GM18508 (cell line): ENCODE measurements at regions not wholly inside any gene's neighbourhood (a gene's known extent, or its start where the extent isn't known, plus 50 kb on each side); places are given as distances from the start of the nearest gene placed in this dataset.

ENCODE experiments used
- ATAC-seq: cut with Tn5 transposase; IDR thresholded peaks from one replicate; pipeline ENCODE4 v1.9.1; 2021; ENCODE audit warnings: moderate number of reproducible peaks; ENCODE audit not compliant: insufficient read depth, unreplicated experiment

DNA sequence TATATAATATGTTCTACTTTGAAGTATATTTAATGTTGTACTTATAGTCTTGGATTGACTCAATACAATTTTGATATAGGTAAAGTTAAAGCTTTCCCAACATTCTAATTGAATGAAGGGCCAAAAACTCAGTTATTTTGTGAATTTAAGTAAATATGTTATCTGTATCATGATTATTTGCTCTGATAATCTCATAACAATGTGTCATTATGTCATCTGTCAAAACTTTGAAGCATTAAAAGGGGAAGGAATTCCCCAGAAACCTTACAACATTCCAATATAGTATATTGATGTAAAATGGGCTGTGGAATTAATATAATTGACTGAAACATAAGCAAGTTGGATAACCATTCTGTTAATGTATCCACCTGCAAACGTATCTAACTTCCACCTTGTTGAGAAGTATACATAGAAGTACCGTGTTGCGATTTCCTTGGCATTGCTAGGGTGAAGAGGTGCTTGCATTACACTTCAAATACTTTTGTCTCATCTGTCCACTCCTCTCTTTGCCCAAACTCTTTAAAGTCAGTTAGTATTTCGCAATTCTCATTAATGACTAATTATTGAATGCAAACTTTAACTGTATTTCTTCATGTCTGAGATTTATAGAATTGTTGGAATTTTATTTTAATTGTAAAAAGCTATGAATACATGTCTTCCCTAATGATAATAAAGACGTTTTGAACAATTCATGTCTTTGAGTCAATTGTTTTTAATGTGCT, 1982.1 kb upstream of the ADGRL3 start:
- no peak for ATAC-seq

DNA sequence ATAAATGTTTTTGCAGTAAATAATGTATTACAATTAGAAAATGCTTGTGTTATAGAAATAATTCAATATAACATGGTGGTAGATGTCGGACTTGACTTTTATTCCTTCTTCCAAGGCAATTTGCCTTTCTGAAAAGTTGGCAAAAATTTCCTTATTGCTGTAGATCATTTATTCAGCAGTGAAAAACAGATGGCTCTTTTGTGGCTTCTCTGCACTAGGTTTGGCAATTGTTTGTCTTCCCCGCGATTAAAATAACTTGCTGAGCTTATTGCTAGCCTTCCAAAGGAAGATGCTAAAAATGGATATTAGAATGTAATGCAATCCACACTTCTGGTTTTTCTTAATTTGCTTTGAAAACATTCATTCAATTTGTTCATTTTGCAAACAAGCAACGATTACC, 1977.9 kb upstream of the ADGRL3 start:
- ATAC-seq: no peak

DNA sequence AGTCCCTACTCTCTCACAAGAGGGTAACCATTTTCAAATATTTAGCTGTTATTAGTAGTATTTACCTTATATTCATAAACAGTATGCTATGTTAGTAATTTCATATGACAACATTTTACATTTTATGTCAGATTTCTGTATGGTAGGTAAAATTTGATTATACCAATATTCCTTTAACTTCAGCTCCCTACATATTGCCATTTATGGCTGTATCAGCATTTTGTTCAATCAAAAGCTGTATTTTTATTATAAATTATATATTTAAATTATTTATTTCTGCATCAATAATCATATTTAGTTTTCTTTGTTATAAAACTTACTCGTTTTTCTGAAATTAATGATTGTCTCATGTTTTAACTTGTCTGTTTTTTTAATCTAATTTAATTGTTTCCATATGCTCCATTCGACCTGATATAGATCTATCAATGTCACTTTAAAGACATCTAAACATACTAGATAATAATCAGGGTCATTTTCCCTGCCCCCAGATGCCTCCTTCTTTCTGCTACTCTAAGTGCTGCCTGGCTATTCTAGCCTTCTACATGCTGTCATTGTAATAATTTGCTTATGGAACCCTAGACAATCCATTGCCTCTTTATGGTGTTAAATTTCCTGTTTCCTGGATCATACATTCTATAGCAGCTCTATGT, 1976.7 kb upstream of the ADGRL3 start:
- no peak for ATAC-seq

DNA sequence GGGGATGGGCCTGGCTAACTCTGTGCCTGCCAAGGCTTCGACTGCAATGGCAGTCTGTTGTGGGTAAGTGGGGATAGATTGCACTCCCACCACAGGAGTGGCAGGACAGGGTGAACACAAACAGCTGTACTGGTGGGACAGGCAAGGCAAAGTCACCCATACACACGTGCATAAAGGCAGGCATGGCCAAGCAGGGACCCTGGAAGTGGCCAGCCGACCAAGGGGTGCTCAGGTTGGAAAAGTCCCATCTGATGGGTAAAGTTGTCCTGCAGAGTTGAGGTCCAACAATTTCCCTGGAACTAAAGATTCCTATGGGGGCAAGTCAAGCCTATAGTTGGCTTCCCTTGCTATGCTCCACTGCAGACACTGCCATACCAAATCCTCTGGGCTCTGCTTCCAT, 1961.9 kb upstream of the ADGRL3 start:
- no peak for ATAC-seq

DNA sequence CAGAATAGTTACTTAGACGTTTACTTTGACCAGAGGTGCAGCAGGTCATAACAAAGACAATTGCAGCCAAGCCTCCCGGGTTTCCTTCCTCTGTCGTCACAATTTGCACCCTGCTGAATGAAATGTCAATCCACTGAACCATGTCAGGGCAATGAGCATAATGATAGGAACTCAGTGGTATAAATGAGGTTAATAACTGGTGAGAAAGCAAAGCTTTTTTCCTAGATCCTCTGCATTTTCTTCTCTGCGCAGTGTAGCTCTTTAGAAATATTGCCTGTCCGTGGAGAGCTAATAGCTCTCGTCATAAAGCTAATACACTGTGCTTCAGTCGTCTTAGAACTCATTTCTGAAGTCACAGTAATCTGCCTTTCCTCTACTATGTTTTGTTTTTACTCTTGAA, 1960.1 kb upstream of the ADGRL3 start:
- no peak for ATAC-seq

DNA sequence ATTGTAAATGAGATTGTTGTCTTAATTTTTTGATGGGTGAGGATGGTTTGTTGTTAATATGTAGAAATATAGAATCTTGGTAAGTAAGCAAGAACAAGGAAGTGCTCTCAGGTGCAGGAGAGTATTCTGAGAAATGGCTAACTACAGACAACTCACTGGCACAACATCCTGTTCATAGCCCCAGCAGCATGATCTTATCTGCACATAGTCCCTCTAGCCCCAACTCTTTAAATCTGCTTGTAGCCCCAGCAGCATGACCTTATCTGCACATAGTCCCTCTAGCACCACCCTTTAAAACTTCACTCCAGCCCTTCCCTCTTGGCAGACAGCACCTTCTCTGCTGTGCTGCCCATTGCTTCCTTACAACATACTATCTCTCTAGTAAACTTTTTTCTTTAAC, 1957.1 kb upstream of the ADGRL3 start:
- ATAC-seq: no peak

DNA sequence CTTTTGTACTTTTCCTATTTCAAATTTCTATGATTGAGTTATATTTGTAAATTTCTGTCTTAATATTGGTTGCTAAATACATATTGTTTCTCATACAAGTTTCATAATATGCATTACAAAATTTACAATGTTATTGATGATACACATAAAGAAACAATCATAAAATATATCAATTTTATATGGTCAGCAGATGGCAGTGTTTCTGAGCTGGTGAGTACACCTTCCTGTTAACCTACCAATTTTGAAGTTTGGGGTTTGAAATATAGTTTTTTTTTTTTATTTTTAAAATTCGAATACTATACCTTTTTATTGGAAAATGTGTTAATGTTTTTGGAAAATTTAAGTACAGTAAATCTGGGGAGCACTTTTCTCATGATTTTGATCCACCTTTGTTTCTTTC, 1953.1 kb upstream of the ADGRL3 start:
- no peak for ATAC-seq

DNA sequence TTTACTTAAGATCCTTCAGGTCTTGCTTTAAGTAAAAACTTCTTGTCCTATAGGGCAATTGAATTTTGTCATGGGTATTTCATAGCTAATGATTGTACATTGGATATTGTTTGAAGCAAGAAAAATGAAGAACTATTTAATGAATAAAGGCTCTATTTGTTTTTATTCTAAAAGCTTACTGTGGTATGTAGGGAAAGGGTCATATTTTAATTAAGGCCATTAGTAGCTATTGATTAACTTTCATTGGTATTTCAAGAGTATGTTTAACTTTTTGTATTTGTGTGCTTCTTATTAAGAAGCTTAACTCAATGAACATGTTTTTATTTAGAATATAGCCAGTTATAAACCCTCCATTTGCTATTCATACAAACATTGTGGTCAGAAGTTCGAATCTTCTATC, 1951.8 kb upstream of the ADGRL3 start:
- no peak for ATAC-seq

DNA sequence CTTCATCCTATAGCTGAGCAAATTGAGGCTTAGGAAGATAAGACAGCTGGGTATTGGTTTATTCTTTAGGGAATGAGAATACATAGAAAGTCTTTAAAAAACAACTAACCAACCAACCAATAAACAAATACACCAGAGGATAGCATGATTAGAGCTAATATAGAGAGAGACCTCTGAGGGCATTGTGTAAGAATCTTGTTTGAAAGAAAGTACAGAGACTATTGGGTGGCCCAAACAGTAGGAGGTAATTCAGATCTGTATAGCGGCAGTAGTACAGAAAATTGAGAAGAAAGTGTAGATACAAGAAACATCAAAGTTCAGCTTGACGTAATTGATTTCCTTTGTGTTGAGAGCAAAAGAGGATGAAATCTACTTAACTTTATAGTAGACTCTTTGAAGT, 1951.0 kb upstream of the ADGRL3 start:
- ATAC-seq: no peak

DNA sequence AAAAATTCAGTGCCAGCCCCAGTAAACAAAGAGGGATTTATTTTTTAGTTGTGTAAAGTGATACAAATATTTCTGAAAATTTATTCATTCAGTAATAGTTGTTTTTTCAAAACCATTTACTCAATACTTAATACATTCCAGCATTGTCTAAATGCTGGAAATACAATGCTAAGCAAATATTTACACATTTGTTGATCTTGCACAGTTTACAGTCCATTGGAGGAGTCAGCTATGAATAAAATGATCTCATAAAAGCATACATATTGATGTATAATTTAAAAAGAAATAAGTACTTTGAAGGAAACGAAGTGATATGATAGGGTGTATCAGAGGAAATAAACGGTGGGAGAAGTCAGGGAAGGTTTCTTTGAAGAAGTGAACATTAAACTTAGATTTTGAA, 1942.1 kb upstream of the ADGRL3 start:
- no peak for ATAC-seq

DNA sequence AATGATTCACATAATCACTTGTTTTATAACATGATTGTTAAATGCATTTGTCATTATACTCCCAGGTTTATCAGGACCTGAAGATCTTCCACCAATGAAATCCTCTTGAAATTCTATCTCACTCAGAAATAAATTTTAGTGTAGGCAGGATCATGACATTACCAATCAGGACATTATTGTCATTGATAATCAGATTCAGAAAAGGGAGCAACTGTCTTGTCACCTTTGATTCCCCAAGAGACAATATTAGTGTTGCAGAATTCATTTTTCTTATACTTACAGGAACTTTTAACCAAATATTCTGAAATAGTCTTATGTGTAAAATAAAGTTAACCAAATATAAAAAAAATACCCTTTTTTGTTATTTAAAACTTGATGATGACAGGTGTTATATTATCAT, 1892.5 kb upstream of the ADGRL3 start:
- no peak for ATAC-seq

DNA sequence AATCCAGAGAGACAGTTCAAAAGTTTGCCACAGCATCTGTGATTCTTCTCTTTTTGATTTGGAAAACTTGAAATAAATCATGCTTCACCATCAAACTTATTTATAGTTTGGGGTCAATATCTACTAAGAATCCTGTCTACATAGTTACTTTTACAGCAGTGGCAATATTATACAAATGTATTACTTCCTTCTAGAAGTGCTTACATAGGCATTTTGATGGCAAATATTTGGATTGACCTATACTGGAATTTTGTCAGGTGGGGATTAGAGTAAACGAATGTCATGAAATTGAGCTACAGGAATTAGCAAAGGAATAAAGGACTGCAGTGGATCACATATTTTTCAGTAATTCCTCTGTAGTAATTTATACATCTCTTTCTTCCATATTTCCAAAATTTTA, 1885.5 kb upstream of the ADGRL3 start:
- no peak for ATAC-seq

DNA sequence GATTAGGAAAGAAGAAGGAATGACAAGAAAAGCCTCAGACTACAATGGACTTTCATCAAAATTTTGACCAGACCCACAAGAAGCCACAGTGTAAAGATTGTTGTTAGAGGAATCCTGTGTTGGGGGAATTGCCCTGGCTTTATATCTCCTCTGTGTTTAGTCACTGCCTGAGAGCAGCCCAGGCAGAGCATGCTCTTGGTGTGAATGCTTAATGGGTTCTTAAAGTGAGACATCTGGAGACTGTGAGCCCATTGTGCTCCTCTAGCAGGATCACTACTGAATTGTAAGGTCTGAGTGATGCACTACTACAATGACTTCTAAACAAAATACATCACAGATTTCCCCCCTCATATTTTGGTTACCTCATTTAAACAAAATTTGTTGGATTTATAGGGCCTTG, 1860.5 kb upstream of the ADGRL3 start:
- no peak for ATAC-seq

DNA sequence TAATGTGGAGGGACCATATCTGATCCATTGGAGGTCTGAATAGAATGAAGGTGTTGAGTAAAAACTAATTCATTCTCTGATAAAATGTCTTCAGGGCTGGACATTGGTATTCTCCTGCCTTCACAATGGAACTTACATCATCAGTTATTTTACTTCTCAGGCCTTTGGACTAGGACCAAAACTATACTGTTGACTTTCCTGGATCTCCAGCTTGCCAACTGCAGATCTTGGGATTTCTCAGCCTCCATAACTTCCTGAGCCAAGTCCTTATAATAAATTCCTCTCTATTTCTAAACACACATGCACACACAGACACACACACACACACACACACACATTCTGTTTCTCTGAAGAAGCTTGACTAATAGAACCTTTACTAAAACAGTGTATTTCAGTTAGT, 1858.6 kb upstream of the ADGRL3 start:
- no peak for ATAC-seq

DNA sequence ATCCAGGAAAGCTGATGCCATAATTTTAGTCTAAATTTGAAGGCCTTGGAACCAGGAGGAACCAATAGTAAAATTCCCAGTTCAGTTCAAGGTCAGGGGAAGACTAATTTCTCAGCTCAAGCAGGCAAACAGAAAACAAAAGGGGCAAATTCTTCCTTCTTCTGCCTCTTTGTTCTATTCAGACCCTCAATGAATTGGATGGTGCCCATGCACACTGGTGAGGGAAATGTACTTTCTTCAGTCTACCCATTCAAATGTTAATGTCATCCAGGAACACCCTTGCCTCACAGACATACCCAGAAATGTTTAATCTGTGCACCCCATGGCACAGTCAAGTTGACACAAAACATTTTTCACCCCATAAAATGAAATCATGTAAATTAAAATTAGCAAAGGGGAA, 1851.2 kb upstream of the ADGRL3 start:
- ATAC-seq: no peak

DNA sequence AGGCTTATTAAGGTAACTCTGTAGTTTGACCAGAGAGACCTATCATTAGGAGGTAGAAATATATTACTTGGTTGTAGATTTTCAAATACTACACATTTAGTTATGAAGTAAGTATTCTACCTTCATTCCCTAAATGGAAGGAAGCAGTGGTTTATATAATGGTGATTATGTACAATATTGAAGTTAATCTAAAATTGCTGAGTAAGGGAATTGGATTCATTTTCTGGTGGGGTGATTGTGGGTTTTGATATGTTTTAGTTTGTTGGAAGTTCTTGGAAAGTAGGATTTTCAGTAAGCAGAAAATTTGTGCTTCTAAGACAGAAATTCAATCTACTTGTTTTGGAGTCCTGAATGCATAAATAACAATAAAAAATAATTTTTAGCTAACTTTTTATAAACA, 1830.9 kb upstream of the ADGRL3 start:
- no peak for ATAC-seq

DNA sequence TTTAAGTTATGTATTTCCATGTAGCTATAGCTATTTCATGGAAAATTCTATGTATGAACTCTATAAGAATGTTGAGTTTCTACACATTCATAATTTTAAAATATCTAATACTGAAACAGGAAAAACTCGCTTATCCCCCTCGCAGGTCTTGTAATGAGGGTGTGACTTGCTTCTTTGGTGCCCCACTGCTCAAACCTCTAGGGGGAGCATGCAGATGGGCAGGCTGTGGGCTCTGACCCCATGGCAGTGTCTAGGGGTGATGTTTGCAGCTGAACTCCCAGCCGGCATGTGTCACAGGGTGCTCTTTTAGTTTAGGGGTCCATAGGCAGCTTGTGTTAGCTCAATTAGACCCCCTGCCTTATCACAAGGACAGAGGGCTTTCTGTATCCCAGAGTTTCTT, 1825.7 kb upstream of the ADGRL3 start:
- ATAC-seq: no peak

DNA sequence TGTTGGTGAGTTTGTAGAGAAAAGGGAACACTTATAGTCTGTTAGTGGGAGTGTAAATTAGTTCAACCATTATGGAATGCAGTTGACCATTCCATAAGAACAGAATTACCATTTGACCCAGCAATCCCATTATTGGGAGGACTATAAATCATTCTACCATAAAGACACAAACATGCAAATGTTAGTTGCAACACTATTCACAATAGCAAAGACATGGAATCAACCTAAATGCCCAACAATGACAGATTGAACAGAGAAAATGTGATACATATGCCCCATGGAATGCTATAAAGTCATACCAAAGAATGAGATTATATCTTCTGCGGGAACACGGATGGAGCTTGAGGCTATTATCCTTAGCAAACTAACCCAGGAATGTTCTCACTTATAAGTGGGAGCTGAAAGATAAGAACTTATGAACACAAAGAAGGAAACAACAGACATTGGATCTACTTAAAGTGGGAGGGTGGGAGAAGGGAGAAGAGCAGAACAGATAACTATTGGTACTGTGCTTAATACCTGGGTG, 1819.2 kb upstream of the ADGRL3 start:
- ATAC-seq: no peak

DNA sequence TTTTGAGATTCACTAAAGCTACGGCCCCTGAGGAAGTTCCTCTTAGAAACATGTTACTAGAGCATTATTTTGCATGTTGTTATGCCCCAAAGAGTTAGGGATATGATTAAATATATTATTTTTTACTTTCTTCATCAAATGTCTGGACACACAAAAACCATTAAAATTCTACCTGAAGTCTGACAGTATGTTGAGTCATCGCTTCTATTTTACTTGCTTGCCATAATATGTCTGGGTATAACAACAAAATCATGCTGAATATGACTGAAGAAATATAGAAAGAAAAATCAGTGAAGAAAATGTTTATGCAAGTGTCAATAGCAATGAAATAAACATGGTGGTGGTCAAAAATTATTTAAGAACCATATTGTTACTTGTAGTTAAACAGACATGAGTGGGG, 1818.5 kb upstream of the ADGRL3 start:
- no peak for ATAC-seq

DNA sequence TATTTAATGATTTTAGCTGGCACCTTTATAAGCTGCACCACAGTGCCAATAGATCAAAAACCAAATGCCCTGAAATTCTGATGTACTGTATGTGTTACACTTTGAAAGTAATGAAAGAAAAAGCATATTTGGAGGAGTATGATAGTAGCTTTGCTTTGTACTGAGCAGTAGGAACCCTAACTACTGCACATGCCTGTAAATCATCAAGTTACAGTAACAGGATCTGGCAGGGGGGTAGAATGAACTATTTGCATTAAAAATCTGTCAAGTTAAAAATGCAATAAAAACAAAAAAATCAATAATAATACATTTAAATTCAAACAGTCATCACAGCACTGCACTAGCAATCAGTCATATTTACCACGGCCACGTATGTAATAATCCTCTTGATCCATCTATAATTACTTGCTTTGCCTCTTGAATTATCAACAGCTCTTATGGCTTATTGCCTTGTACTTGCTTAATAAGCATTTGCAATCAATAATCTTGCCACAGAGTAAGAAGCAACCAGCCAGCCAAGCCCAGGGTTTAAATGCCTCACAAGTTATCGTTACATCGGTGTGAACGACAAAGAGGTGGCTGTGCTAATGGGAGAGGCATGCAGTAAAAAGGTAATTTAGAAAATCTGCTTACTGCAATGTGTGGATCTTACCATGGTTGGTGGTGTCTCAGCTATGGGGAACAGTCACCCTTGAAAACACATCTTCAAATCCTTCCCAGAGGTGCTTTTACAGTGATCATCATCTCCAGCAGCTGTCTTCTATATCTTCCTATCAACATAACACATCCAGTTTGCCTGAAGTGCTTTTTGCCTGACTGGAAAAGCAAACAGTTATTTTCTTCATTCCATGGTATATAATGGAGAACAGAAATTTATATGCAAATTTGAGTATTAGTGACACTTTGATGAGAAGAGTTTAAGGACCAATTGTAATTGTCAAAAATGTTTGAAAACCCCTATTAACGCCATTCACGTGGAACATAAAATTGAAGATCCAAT, 1812.1 kb upstream of the ADGRL3 start:
- ATAC-seq: no peak

DNA sequence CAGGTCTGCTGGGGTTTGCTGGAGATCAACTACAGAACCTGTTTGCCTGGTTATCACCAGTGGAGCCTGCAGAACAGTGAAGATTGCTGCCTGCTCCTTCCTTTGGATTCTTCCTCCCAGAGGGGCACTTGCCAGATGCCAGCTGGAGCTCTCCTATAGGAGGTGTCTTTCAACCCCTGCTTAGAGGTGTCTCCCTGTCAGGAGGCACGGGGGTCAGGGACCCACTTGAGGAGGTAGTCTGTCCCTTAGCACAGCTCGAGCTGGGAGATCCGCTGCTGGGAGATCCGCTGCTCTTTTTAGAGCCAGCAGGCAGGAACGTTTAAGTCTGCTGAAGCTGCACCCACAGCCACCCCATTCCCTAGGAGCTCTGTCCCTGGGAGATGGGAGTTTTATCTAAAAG, 1806.3 kb upstream of the ADGRL3 start:
- ATAC-seq: no peak
